Liver (tissue), 3 donors: ENCODE measurements at regions not wholly inside any gene's neighbourhood (a gene's known extent, or its start where the extent isn't known, plus 50 kb on each side); places are given as distances from the start of the nearest gene placed in this dataset.

Experiments
- HNF4G ChIP-seq: IDR thresholded peaks from 2 replicates; pipeline ENCODE4 v1.6.1; 2016; ENCODE audit warnings: antibody characterized with exemption
- TF ChIP-seq, protein P1 (sequence below): fragments of 150-350 bp; IDR thresholded peaks from 2 replicates; pipeline ENCODE4 v1.5.1; 2017; ENCODE audit warnings: improper control_type of control experiment, low read depth, low read length; ENCODE audit not compliant: missing input control
- donor health status: healthy.
- donor health status: healthy.

DNA sequence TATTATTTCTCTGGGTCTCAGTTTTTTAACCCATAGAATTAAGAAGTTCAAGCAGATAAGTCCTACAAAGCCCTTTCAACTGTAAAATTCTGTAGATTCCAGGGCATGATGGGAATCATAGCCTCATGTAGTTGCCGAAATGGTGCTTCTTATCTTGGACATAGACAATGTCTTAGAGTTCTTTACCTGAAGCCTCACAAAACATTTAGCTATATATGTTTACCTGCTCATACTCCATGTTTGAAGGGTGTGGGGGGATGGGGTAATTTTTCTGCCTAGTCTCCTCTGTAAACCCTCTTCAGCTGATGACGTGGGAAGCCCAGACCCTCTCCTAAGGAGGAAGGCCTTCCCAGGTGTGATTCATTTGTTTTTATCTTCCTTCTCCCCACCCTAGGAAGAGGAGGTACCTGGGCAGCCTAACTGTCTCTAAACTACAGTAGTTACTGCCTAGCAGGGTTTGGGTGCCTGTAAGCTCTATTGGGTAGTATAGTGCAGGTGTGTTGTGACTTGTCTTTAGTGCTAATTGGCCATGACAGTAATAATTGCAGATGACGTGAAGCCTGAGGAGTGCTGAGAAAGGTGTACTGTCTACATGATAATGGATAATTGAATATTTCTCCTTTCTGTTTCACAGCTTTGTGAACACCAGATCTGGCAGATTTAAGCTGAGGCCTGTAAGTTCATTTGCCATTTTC, 230.8 kb downstream of the TFAP2B start:
- TF ChIP-seq, protein P1, sequence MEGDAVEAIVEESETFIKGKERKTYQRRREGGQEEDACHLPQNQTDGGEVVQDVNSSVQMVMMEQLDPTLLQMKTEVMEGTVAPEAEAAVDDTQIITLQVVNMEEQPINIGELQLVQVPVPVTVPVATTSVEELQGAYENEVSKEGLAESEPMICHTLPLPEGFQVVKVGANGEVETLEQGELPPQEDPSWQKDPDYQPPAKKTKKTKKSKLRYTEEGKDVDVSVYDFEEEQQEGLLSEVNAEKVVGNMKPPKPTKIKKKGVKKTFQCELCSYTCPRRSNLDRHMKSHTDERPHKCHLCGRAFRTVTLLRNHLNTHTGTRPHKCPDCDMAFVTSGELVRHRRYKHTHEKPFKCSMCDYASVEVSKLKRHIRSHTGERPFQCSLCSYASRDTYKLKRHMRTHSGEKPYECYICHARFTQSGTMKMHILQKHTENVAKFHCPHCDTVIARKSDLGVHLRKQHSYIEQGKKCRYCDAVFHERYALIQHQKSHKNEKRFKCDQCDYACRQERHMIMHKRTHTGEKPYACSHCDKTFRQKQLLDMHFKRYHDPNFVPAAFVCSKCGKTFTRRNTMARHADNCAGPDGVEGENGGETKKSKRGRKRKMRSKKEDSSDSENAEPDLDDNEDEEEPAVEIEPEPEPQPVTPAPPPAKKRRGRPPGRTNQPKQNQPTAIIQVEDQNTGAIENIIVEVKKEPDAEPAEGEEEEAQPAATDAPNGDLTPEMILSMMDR = no peak
- no peak for TF ChIP-seq HNF4G
